SK-N-MC (cell line): ENCODE measurements at regions not wholly inside any gene's neighbourhood (a gene's known extent, or its start where the extent isn't known, plus 50 kb on each side); places are given as distances from the start of the nearest gene placed in this dataset.

Experiments used
- EZH2 ChIP-seq: fragments of 200-600 bp; sonication (generic); IDR thresholded peaks from one replicate; pipeline ENCODE4 v1.6.1; 2017; ENCODE audit warnings: antibody characterized with exemption
- FOXP2 ChIP-seq: optimal IDR thresholded peaks from 2 replicates; pipeline ENCODE3; 2011; ENCODE audit warnings: mild to moderate bottlenecking, moderate library complexity; ENCODE audit not compliant: insufficient read depth; ENCODE audit errors: extremely low read length, control extremely low read depth
- POLR2AphosphoS5 ChIP-seq: IDR thresholded peaks from 2 replicates; pipeline ENCODE4 v1.6.1; 2012; ENCODE audit warnings: mild to moderate bottlenecking, low read depth, low read length, borderline replicate concordance

GRCh38 chr7:131020759-131021261 lies 286.8 kb upstream of the KLF14 start:
- TF ChIP-seq POLR2AphosphoS5 (no peak), EZH2 (no peak), FOXP2 (no peak)
